Caco-2 (cell line): ENCODE measurements at regions not wholly inside any gene's neighbourhood (a gene's known extent, or its start where the extent isn't known, plus 50 kb on each side); places are given as distances from the start of the nearest gene placed in this dataset.
A peak's percentile ranks its signal among the peaks of the same experiment; 100 is the strongest.

Source experiments
- BruUV-seq: library from RNA; stranded (reverse); fragments of 400-500 nt; replicated peaks from 2 replicates; lab custom pipeline; 2021; lab: Mats Ljungman, UMichigan
- CTCF ChIA-PET: fragments of 300-600 bp; sonication (Branson Sonifier 250); formaldehyde crosslinking; loops from one replicate; lab custom pipeline; 2022; ENCODE audit warnings: antibody characterized with exemption; lab: Charles Lee
- POLR2A ChIA-PET: fragments of 300-600 bp; sonication (Branson Sonifier 250); formaldehyde crosslinking; loops from one replicate; lab custom pipeline; 2022; ENCODE audit warnings: antibody characterized with exemption; lab: Charles Lee
- DNase-seq, 2 experiments: peaks; one replicate each; pipeline versions ENCODE4 v3.0.0 to v3.0.0-alpha.2; 2020 to 2022
- H3K27me3 ChIP-seq: replicated peaks from 2 replicates; pipeline ENCODE4 v1.6.0; 2011; ENCODE audit warnings: low read length; ENCODE audit not compliant: control insufficient read depth, insufficient read depth
- H3K36me3 ChIP-seq: 2 replicates; pipeline ENCODE4 v1.5.1; 2011; ENCODE audit warnings: low read length; ENCODE audit not compliant: control insufficient read depth, insufficient read depth
- H3K4me1 ChIP-seq: fragments of 250-450 bp; sonication (Bioruptor Pico); 2 replicates; pipeline ENCODE4 v1.5.1; 2020; ENCODE audit warnings: mild to moderate bottlenecking
- H3K4me3 ChIP-seq: 2 replicates; pipeline ENCODE4 v1.5.1; 2011; ENCODE audit warnings: low read depth, mild to moderate bottlenecking, control low read depth, low read length
- H3K9me3 ChIP-seq: fragments of 250-450 bp; sonication (Bioruptor Pico); 2 replicates; pipeline ENCODE4 v1.5.1; 2020; ENCODE audit warnings: mild to moderate bottlenecking, moderate library complexity
- H3K27ac Mint-ChIP-seq: one replicate; pipeline ENCODE4 v1.8.0; 2022; ENCODE audit warnings: mixed read lengths; ENCODE audit not compliant: unreplicated experiment
- H3K27me3 Mint-ChIP-seq: one replicate; pipeline ENCODE4 v1.8.0; 2022; ENCODE audit warnings: mixed read lengths; ENCODE audit not compliant: insufficient read depth, unreplicated experiment
- H3K36me3 Mint-ChIP-seq: one replicate; pipeline ENCODE4 v1.8.0; 2022; ENCODE audit warnings: mild to moderate bottlenecking, mixed read lengths; ENCODE audit not compliant: insufficient read depth, unreplicated experiment
- H3K4me1 Mint-ChIP-seq: one replicate; pipeline ENCODE4 v1.8.0; 2022; ENCODE audit warnings: low read depth, mixed read lengths; ENCODE audit not compliant: unreplicated experiment
- H3K4me3 Mint-ChIP-seq: one replicate; pipeline ENCODE4 v1.8.0; 2022; ENCODE audit warnings: mild to moderate bottlenecking, moderate library complexity, mixed read lengths; ENCODE audit not compliant: unreplicated experiment
- H3K9me3 Mint-ChIP-seq: one replicate; pipeline ENCODE4 v1.8.0; 2022; ENCODE audit warnings: mixed read lengths; ENCODE audit not compliant: unreplicated experiment
- CTCF ChIP-seq, 2 experiments: fragments of 200-600 bp in 1 of 2; IDR thresholded peaks; 1 replicate in 1 of 2; 2 replicates in 1 of 2; pipeline versions ENCODE4 v1.5.1 to v1.8.0; 2011 to 2022; ENCODE audit warnings: antibody characterized with exemption in 1 of 2, control low read depth in 1 of 2, inconsistent platforms in 1 of 2, low read depth in 1 of 2, low read length in 1 of 2, mild to moderate bottlenecking in 1 of 2, moderate library complexity in 1 of 2; ENCODE audit not compliant: insufficient read depth in 1 of 2, severe bottlenecking in 1 of 2, unreplicated experiment in 1 of 2
- intact Hi-C: fragments of 100-400 bp; cut with micrococcal nuclease; formaldehyde crosslinking; loops from one replicate; pipeline ENCODE4 v1.10.0; 2022; ENCODE audit not compliant: unreplicated experiment

GRCh38 chr11:4213746-4214145 lies 119.1 kb downstream of the RRM1 start:
- ChIA-PET CTCF (no interaction called here), POLR2A (no interaction called here)
- intact Hi-C loops, result no loop called here
- H3K27me3 ChIP-seq, result no peaks in the 10 kb centered on the region; the same call in none of the 2 replicates
- Mint-ChIP-seq H3K9me3 (peaks cover 6% of the 10 kb centered on the region), H3K4me1 (no peaks in the 10 kb centered on the region), H3K36me3 (peaks cover 5% of the 10 kb centered on the region), H3K27ac (no peak overlapping the region), H3K27me3 (peaks cover 33% of the 10 kb centered on the region), H3K4me3 (no peak overlapping the region)
- no TSS peak for BruUV-seq
- no peaks in the 10 kb centered on the region for H3K36me3 ChIP-seq
- DNase-seq, result no peak
- TF ChIP-seq CTCF (IDR thresholded peaks at IDR 0.05; ENCODE audit: insufficient read depth in 1 of 2, low read depth in 1 of 2, low read length in 1 of 2, severe bottlenecking in 1 of 2, unreplicated experiment in 1 of 2), result no peak
- no peak overlapping the region for H3K4me3 ChIP-seq
- no peaks in the 10 kb centered on the region for H3K9me3 ChIP-seq
- H3K4me1 ChIP-seq, result no peaks in the 10 kb centered on the region

GRCh38 chr11:4211991-4212390 lies 117.4 kb downstream of the RRM1 start:
- intact Hi-C loops, result no loop called here
- ChIA-PET POLR2A (no interaction called here), CTCF (no interaction called here)
- H3K27me3 ChIP-seq, result no peaks in the 10 kb centered on the region; the same call in none of the 2 replicates
- DNase-seq, result no peak
- TF ChIP-seq CTCF (IDR thresholded peaks at IDR 0.05; ENCODE audit: insufficient read depth in 1 of 2, low read depth in 1 of 2, low read length in 1 of 2, severe bottlenecking in 1 of 2, unreplicated experiment in 1 of 2), result no peak
- no peaks in the 10 kb centered on the region for H3K4me1 ChIP-seq
- Mint-ChIP-seq H3K27ac (no peak overlapping the region), H3K27me3 (peaks cover 36% of the 10 kb centered on the region), H3K9me3 (peaks cover 6% of the 10 kb centered on the region), H3K36me3 (peaks cover 5% of the 10 kb centered on the region), H3K4me3 (no peak overlapping the region), H3K4me1 (no peaks in the 10 kb centered on the region)
- H3K4me3 ChIP-seq, result no peak overlapping the region
- no peaks in the 10 kb centered on the region for H3K9me3 ChIP-seq
- no TSS peak for BruUV-seq
- H3K36me3 ChIP-seq, result no peaks in the 10 kb centered on the region

- Histone ChIP-seq H3K4me1 (no peaks in the 10 kb centered on the region), H3K27me3 (no peaks in the 10 kb centered on the region), H3K9me3 (no peaks in the 10 kb centered on the region; the same call in 1 of the 2 replicates), H3K4me3 (no peak overlapping the region), H3K36me3 (no peaks in the 10 kb centered on the region)
- Mint-ChIP-seq H3K27ac (no peak overlapping the region), H3K36me3 (peaks cover under 1% of the 10 kb centered on the region), H3K9me3 (no peaks in the 10 kb centered on the region), H3K4me1 (no peaks in the 10 kb centered on the region), H3K4me3 (no peak overlapping the region), H3K27me3 (peaks cover 7% of the 10 kb centered on the region)
- BruUV-seq, result no TSS peak
- DNase-seq, result no peak
- intact Hi-C loops, result no loop called here
- peak; percentile 12 to 24 for TF ChIP-seq CTCF (IDR thresholded peaks at IDR 0.05; ENCODE audit: insufficient read depth in 1 of 2, low read depth in 1 of 2, low read length in 1 of 2, severe bottlenecking in 1 of 2, unreplicated experiment in 1 of 2)
- ChIA-PET CTCF (no interaction called here), POLR2A (no interaction called here)
These were observed 109.2 kb downstream of the RRM1 start for GRCh38 chr11:4203603-4204360.
